ENCODE measurements at regions not wholly inside any gene's neighbourhood (a gene's known extent, or its start where the extent isn't known, plus 50 kb on each side); places are given as distances from the start of the nearest gene placed in this dataset.

DNA sequence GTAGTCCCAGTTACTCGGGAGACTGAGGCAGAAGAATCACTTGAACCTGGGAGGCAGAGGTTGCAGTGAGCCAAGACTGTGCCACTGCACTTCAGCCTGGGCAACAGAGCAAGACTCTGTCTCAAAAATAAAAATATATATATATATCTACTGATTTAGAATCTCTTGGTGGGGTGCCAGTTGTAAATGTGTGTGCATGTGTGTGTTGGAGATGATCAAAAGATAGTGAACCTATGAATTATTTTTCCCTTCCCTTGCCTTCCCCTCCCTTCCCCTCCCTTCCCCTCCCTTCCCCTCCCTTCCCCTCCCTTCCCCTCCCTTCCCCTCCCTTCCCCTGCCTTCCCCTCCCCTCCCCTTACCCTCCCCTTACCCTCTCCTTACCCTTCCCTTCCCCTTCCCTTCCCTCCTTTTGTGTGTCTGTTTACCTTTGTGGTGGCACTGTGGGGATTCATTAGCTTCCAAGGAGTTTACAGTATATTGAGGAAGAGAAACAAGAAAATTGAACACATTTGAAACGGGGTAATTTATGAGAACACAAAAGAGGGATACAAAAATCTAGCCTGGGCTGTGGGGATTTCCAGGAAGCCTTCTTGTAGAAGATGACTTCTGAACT, 281.5 kb upstream of the DPPA4 start:
- peaks cover 0 to 3% (median 0%) of the 10 kb centered on the region in 8 donors for H3K9me3 Mint-ChIP-seq
- no peaks in the 10 kb centered on the region for H3K4me1 ChIP-seq (ENCODE audit: insufficient read depth, low read length)
- H3K27ac Mint-ChIP-seq: peak overlapping the region in 1 of 7 donors; percentile 1
- H3K36me3 ChIP-seq (ENCODE audit: insufficient read depth, low read length): no peaks in the 10 kb centered on the region
- POLR2A ChIA-PET (ENCODE audit: partially characterized antibody): no interaction called here
- no peak overlapping the region for H3K4me3 ChIP-seq (ENCODE audit: low read length in 2 of 2)
- H3K27me3 ChIP-seq (ENCODE audit: insufficient read depth, low read length): no peaks in the 10 kb centered on the region
- H3K4me1 Mint-ChIP-seq: no peaks in the 10 kb centered on the region
- H3K27me3 Mint-ChIP-seq: no peaks in the 10 kb centered on the region
- intact Hi-C loops (cut with micrococcal nuclease): no loop called here
- H3K36me3 Mint-ChIP-seq: no peaks in the 10 kb centered on the region
- no peak for DNase-seq
- CTCF ChIA-PET (ENCODE audit: partially characterized antibody): no interaction called here
- no peaks in the 10 kb centered on the region for H3K9me3 ChIP-seq (ENCODE audit: control insufficient read depth in 1 of 2, low read length in 2 of 2)
- no peak overlapping the region for H3K4me3 Mint-ChIP-seq
- H3K27ac ChIP-seq (ENCODE audit: low read depth, low read length): no peak overlapping the region

DNA sequence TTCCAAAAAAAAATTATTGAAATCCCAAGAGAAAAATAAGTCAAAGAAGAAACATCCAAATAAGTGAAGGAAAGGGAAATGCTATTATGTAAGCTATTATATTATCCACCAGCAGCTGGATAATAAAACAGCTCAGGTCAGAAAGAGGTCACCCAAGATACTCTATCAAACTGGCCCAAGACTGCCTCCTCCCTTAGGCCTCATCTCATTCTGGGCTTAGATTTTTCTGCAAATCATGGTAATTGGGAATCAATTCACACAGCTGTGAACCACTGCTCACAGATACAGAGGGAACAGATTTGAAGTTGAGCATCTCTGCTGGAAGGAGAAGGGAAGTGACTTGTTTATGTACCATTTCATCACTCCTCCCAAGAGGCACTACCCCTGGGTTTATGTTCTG, 294.6 kb upstream of the DPPA4 start:
- Histone ChIP-seq H3K27ac (ENCODE audit: low read depth, low read length) (no peak overlapping the region), H3K4me3 (ENCODE audit: low read length in 2 of 2) (no peak overlapping the region), H3K27me3 (ENCODE audit: insufficient read depth, low read length) (no peaks in the 10 kb centered on the region), H3K4me1 (ENCODE audit: insufficient read depth, low read length) (no peaks in the 10 kb centered on the region), H3K36me3 (ENCODE audit: insufficient read depth, low read length) (no peaks in the 10 kb centered on the region), H3K9me3 (ENCODE audit: control insufficient read depth in 1 of 2, low read length in 2 of 2) (no peaks in the 10 kb centered on the region)
- Mint-ChIP-seq H3K36me3 (peaks cover 0 to 3% of the 10 kb centered on the region in 2 donors), H3K27me3 (no peaks in the 10 kb centered on the region), H3K27ac (no peak overlapping the region), H3K9me3 (peaks cover 0 to 2% (median 0%) of the 10 kb centered on the region in 8 donors), H3K4me1 (no peaks in the 10 kb centered on the region), H3K4me3 (no peak overlapping the region)
- intact Hi-C loops (cut with micrococcal nuclease): no loop called here
- ChIA-PET POLR2A (ENCODE audit: partially characterized antibody) (no interaction called here), CTCF (ENCODE audit: partially characterized antibody) (no interaction called here)
- DNase-seq: no peak

DNA sequence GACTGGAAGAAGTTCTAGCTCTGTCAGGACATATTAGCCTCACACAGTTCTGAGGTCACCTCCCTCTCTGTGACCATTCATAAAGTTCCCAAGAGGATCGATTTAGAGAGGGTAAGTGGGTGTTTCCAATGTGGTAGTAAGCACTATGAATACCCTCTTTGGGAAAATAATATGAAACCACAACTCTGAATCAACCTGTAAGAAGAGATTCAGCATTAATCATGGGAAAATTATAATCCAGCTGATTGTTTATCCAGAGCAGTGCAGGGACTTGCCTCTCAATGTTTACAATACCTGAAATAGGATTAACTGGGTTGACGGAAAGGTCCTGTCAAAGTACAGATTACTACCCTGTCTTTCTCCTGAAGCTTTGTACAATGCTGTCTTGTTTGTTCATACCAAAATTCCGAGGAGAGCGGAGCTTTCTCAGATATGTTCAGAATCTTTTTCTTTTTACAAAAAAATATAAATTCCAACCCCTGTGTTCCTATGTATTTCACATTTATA, 302.9 kb upstream of the DPPA4 start:
- no peaks in the 10 kb centered on the region for H3K36me3 ChIP-seq (ENCODE audit: insufficient read depth, low read length)
- H3K4me3 Mint-ChIP-seq: no peak overlapping the region
- H3K36me3 Mint-ChIP-seq: no peaks in the 10 kb centered on the region
- no peak overlapping the region for H3K27ac Mint-ChIP-seq
- POLR2A ChIA-PET (ENCODE audit: partially characterized antibody): no interaction called here
- H3K9me3 Mint-ChIP-seq: peaks cover 0 to 2% (median 0%) of the 10 kb centered on the region in 8 donors
- H3K27me3 ChIP-seq (ENCODE audit: insufficient read depth, low read length): no peaks in the 10 kb centered on the region
- H3K4me1 Mint-ChIP-seq: no peaks in the 10 kb centered on the region
- H3K27me3 Mint-ChIP-seq: peaks cover 4 to 6% of the 10 kb centered on the region in 2 donors
- no peaks in the 10 kb centered on the region for H3K4me1 ChIP-seq (ENCODE audit: insufficient read depth, low read length)
- DNase-seq: no peak
- CTCF ChIA-PET (ENCODE audit: partially characterized antibody): no interaction called here
- no peaks in the 10 kb centered on the region for H3K9me3 ChIP-seq (ENCODE audit: control insufficient read depth in 1 of 2, low read length in 2 of 2)
- H3K4me3 ChIP-seq (ENCODE audit: low read length in 2 of 2): no peak overlapping the region
- intact Hi-C loops (cut with micrococcal nuclease): no loop called here
- no peak overlapping the region for H3K27ac ChIP-seq (ENCODE audit: low read depth, low read length)

DNA sequence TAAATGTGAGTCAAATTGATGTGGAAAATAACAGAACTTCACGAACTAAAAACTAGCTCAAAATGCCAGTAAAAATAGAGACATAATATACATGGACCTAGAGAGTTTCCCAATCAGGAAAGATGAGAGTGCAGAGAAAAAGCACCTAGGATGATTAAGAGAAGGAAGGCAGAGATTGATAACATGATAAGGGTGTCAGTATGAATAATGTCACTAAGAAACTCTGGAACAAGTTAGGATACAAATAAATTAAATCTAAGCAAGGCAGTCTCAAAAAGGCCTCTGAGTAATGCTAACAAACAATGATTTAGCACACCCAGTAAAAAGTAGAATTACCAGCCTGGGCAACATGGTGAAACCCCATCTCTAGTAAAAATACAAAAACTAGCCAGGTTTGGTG, 304.7 kb upstream of the DPPA4 start:
- peaks cover 0 to 2% (median 0%) of the 10 kb centered on the region in 8 donors for H3K9me3 Mint-ChIP-seq
- no peak overlapping the region for H3K27ac Mint-ChIP-seq
- DNase-seq: no peak
- intact Hi-C loops (cut with micrococcal nuclease): no loop called here
- no peaks in the 10 kb centered on the region for H3K36me3 Mint-ChIP-seq
- no peak overlapping the region for H3K4me3 Mint-ChIP-seq
- H3K27ac ChIP-seq (ENCODE audit: low read depth, low read length): no peak overlapping the region
- no peaks in the 10 kb centered on the region for H3K9me3 ChIP-seq (ENCODE audit: control insufficient read depth in 1 of 2, low read length in 2 of 2)
- H3K27me3 ChIP-seq (ENCODE audit: insufficient read depth, low read length): no peaks in the 10 kb centered on the region
- H3K27me3 Mint-ChIP-seq: peaks cover 4 to 6% of the 10 kb centered on the region in 2 donors
- H3K36me3 ChIP-seq (ENCODE audit: insufficient read depth, low read length): no peaks in the 10 kb centered on the region
- no peaks in the 10 kb centered on the region for H3K4me1 ChIP-seq (ENCODE audit: insufficient read depth, low read length)
- CTCF ChIA-PET (ENCODE audit: partially characterized antibody): interaction anchor here (0.7 kb wide), 1 partner anchor 810 kb away, joined by 4 read pairs; no protein-coding TSS in a partner anchor
- H3K4me1 Mint-ChIP-seq: no peaks in the 10 kb centered on the region
- POLR2A ChIA-PET (ENCODE audit: partially characterized antibody): no interaction called here
- H3K4me3 ChIP-seq (ENCODE audit: low read length in 2 of 2): no peak overlapping the region

DNA sequence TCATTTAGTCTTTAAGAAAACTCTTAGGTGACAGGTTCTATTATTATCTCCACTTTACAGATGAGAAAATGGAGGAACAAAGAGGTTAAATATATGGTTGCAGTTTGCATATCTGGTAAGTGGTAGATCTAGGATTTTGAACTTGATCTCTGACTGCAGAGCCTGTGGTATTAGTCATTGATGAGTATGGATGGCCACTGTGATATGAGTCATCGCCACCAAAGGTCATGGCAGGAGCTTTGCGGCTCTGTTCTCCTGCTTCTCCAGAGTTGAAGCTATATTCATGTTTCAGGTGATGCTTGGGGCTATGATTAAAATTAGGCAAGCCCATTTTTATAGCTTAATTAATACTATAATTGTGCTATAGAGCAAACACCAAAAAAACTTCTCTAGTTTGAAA, 306.2 kb upstream of the DPPA4 start:
- Mint-ChIP-seq H3K4me3 (no peak overlapping the region), H3K36me3 (no peaks in the 10 kb centered on the region), H3K27me3 (peaks cover 6% of the 10 kb centered on the region in 2 donors), H3K4me1 (no peaks in the 10 kb centered on the region), H3K9me3 (no peaks in the 10 kb centered on the region), H3K27ac (no peak overlapping the region)
- no peak for DNase-seq
- no peaks in the 10 kb centered on the region for H3K4me1 ChIP-seq (ENCODE audit: insufficient read depth, low read length)
- H3K27me3 ChIP-seq (ENCODE audit: insufficient read depth, low read length): no peaks in the 10 kb centered on the region
- ChIA-PET POLR2A (ENCODE audit: partially characterized antibody) (no interaction called here), CTCF (ENCODE audit: partially characterized antibody) (no interaction called here)
- no peak overlapping the region for H3K4me3 ChIP-seq (ENCODE audit: low read length in 2 of 2)
- intact Hi-C loops (cut with micrococcal nuclease): no loop called here
- H3K9me3 ChIP-seq (ENCODE audit: control insufficient read depth in 1 of 2, low read length in 2 of 2): no peaks in the 10 kb centered on the region
- no peaks in the 10 kb centered on the region for H3K36me3 ChIP-seq (ENCODE audit: insufficient read depth, low read length)
- H3K27ac ChIP-seq (ENCODE audit: low read depth, low read length): no peak overlapping the region

DNA sequence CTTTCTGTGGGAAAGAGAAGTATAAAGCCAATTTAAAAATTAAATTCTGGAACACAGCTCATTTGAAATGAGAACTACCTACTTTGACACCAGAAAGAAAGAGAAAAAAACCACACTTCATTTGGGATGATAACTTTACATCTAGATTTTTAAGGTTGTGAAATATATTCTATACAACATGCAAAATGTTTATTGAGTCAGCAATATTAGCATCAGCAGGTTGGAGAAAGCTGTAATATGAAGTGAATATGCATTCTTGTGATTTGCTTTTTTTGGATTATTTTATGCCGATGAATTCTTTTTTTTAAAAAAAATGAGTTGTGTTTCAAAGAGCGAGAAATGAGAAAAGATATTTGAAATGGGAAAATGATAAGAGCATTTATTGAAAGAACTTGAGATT, 307.0 kb upstream of the DPPA4 start:
- Mint-ChIP-seq H3K4me3 (no peak overlapping the region), H3K36me3 (no peaks in the 10 kb centered on the region), H3K9me3 (peaks cover 0 to 2% (median 0%) of the 10 kb centered on the region in 8 donors), H3K27me3 (peaks cover 8 to 9% of the 10 kb centered on the region in 2 donors), H3K4me1 (no peaks in the 10 kb centered on the region), H3K27ac (no peak overlapping the region)
- ChIA-PET CTCF (ENCODE audit: partially characterized antibody) (no interaction called here), POLR2A (ENCODE audit: partially characterized antibody) (no interaction called here)
- Histone ChIP-seq H3K9me3 (ENCODE audit: control insufficient read depth in 1 of 2, low read length in 2 of 2) (no peaks in the 10 kb centered on the region), H3K27ac (ENCODE audit: low read depth, low read length) (no peak overlapping the region), H3K4me1 (ENCODE audit: insufficient read depth, low read length) (no peaks in the 10 kb centered on the region), H3K4me3 (ENCODE audit: low read length in 2 of 2) (no peak overlapping the region), H3K36me3 (ENCODE audit: insufficient read depth, low read length) (no peaks in the 10 kb centered on the region), H3K27me3 (ENCODE audit: insufficient read depth, low read length) (no peaks in the 10 kb centered on the region)
- DNase-seq: no peak
- intact Hi-C loops (cut with micrococcal nuclease): no loop called here

DNA sequence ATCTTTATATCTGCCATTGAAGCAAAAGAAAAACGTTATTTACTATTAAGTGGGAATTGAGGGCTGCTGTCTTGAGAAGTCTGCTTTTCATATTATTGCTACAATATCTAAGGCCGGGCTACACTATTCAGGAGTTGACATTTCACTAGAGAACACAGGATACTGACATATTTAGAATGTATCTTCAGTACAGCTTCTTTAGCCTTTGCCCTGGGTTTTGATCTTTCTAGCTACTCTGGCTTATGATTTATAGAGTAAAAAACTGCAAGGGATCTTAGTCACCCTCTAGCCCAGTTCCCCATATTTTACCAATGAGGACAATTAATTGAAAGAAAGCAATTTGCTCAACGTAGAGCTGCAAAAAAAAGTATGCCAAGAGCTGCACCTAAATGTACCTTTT, 307.4 kb upstream of the DPPA4 start:
- no peaks in the 10 kb centered on the region for H3K36me3 ChIP-seq (ENCODE audit: insufficient read depth, low read length)
- Mint-ChIP-seq H3K27ac (no peak overlapping the region), H3K4me3 (no peak overlapping the region), H3K4me1 (no peaks in the 10 kb centered on the region), H3K36me3 (no peaks in the 10 kb centered on the region), H3K27me3 (peaks cover 8 to 9% of the 10 kb centered on the region in 2 donors), H3K9me3 (peaks cover 0 to 2% (median 0%) of the 10 kb centered on the region in 8 donors)
- H3K4me1 ChIP-seq (ENCODE audit: insufficient read depth, low read length): no peaks in the 10 kb centered on the region
- ChIA-PET CTCF (ENCODE audit: partially characterized antibody) (no interaction called here), POLR2A (ENCODE audit: partially characterized antibody) (no interaction called here)
- no peaks in the 10 kb centered on the region for H3K9me3 ChIP-seq (ENCODE audit: control insufficient read depth in 1 of 2, low read length in 2 of 2)
- no peak for DNase-seq
- no peaks in the 10 kb centered on the region for H3K27me3 ChIP-seq (ENCODE audit: insufficient read depth, low read length)
- no peak overlapping the region for H3K27ac ChIP-seq (ENCODE audit: low read depth, low read length)
- H3K4me3 ChIP-seq (ENCODE audit: low read length in 2 of 2): no peak overlapping the region
- intact Hi-C loops (cut with micrococcal nuclease): no loop called here

DNA sequence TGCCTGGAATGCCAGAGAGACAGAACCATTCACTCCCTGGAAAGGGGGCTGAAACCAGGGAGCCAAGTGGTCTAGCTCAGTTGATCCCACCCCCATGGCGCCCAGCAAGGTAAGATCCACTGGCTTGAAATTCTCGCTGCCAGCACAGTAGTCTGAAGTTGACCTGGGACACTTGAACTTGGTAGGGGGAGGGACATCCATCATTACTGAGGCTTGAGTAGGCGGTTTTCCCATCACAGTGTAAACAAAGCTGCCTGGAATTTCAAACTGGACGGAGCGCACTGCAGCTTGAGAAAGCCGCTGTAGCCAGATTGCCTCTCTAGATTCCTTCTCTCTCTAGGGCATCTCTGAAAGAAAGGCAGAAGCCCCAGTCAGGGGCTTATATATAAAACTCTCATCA, 310.7 kb upstream of the DPPA4 start:
- H3K27ac Mint-ChIP-seq: no peak overlapping the region

More for the DNA sequence above, 310.7 kb upstream of the DPPA4 start:
- Histone ChIP-seq H3K27ac (ENCODE audit: low read depth, low read length) (no peak overlapping the region), H3K4me1 (ENCODE audit: insufficient read depth, low read length) (no peaks in the 10 kb centered on the region), H3K4me3 (ENCODE audit: low read length in 2 of 2) (no peak overlapping the region), H3K27me3 (ENCODE audit: insufficient read depth, low read length) (no peaks in the 10 kb centered on the region), H3K36me3 (ENCODE audit: insufficient read depth, low read length) (no peaks in the 10 kb centered on the region), H3K9me3 (ENCODE audit: control insufficient read depth in 1 of 2, low read length in 2 of 2) (no peaks in the 10 kb centered on the region)
- H3K4me1 Mint-ChIP-seq: no peaks in the 10 kb centered on the region
- H3K4me3 Mint-ChIP-seq: no peak overlapping the region
- CTCF ChIA-PET (ENCODE audit: partially characterized antibody): no interaction called here
- peaks cover 4 to 7% of the 10 kb centered on the region in 2 donors for H3K27me3 Mint-ChIP-seq
- no peak for DNase-seq
- intact Hi-C loops (cut with micrococcal nuclease): no loop called here
- H3K36me3 Mint-ChIP-seq: no peaks in the 10 kb centered on the region
- POLR2A ChIA-PET (ENCODE audit: partially characterized antibody): no interaction called here
- H3K9me3 Mint-ChIP-seq: peaks cover 0 to 13% (median 4%) of the 10 kb centered on the region in 8 donors

Measured in CD4-positive, alpha-beta memory T cell (primary cell).